Activated naive CD8-positive, alpha-beta T cell treated with anti-CD3 and anti-CD28 coated beads, Interleukin-2, amount 50 U/mL, for 24 hours (primary cell): ENCODE measurements at regions not wholly inside any gene's neighbourhood (a gene's known extent, or its start where the extent isn't known, plus 50 kb on each side); places are given as distances from the start of the nearest gene placed in this dataset.

ENCODE experiments used
- ATAC-seq: fragments of 150-1000 bp; cut with Tn5 transposase; one replicate; pipeline ENCODE4 v1.10.0; 2021
- DNase-seq: peaks from one replicate; pipeline ENCODE4 v3.0.0; 2021
- H3K27ac Mint-ChIP-seq: one replicate; pipeline ENCODE4 v1.8.0; 2021; ENCODE audit warnings: mild to moderate bottlenecking, mixed read lengths
- H3K27me3 Mint-ChIP-seq: one replicate; pipeline ENCODE4 v1.8.0; 2021; ENCODE audit warnings: mixed read lengths
- H3K36me3 Mint-ChIP-seq: one replicate; pipeline ENCODE4 v1.8.0; 2021; ENCODE audit warnings: low read depth, mixed read lengths
- H3K4me1 Mint-ChIP-seq: one replicate; pipeline ENCODE4 v1.8.0; 2021; ENCODE audit warnings: mixed read lengths
- H3K4me3 Mint-ChIP-seq: one replicate; pipeline ENCODE4 v1.8.0; 2021; ENCODE audit warnings: mild to moderate bottlenecking, moderate library complexity, mixed read lengths
- H3K9me3 Mint-ChIP-seq: one replicate; pipeline ENCODE4 v1.8.0; 2021; ENCODE audit warnings: mixed read lengths

- DNase-seq (no peak), ATAC-seq (no peak)
- no peak overlapping the region for H3K27ac Mint-ChIP-seq
- H3K4me1 Mint-ChIP-seq, result no peaks in the 10 kb centered on the region
- H3K4me3 Mint-ChIP-seq, result no peak overlapping the region
- H3K27me3 Mint-ChIP-seq, result peaks cover 3% of the 10 kb centered on the region
- no peaks in the 10 kb centered on the region for H3K36me3 Mint-ChIP-seq
- H3K9me3 Mint-ChIP-seq, result no peaks in the 10 kb centered on the region
Observed at GRCh38 chr22:47295226-47295901, 532.9 kb downstream of the TBC1D22A start.

GRCh38 chr22:47294576-47294975 is 532.1 kb downstream of the TBC1D22A start:
- no peak for ATAC-seq

GRCh38 chr22:47294222-47294532 is 531.7 kb downstream of the TBC1D22A start:
- DNase-seq (no peak), ATAC-seq (no peak)
- Mint-ChIP-seq H3K36me3 (no peaks in the 10 kb centered on the region), H3K4me3 (no peak overlapping the region), H3K27ac (no peak overlapping the region), H3K27me3 (peaks cover 3% of the 10 kb centered on the region), H3K9me3 (no peaks in the 10 kb centered on the region), H3K4me1 (no peaks in the 10 kb centered on the region)

More at GRCh38 chr22:47294576-47294975, 532.1 kb downstream of the TBC1D22A start:
- H3K4me1 Mint-ChIP-seq, result no peaks in the 10 kb centered on the region
- no peaks in the 10 kb centered on the region for H3K9me3 Mint-ChIP-seq
- no peak for DNase-seq
- H3K36me3 Mint-ChIP-seq, result no peaks in the 10 kb centered on the region
- H3K27ac Mint-ChIP-seq, result no peak overlapping the region
- no peak overlapping the region for H3K4me3 Mint-ChIP-seq
- peaks cover 3% of the 10 kb centered on the region for H3K27me3 Mint-ChIP-seq

DNA sequence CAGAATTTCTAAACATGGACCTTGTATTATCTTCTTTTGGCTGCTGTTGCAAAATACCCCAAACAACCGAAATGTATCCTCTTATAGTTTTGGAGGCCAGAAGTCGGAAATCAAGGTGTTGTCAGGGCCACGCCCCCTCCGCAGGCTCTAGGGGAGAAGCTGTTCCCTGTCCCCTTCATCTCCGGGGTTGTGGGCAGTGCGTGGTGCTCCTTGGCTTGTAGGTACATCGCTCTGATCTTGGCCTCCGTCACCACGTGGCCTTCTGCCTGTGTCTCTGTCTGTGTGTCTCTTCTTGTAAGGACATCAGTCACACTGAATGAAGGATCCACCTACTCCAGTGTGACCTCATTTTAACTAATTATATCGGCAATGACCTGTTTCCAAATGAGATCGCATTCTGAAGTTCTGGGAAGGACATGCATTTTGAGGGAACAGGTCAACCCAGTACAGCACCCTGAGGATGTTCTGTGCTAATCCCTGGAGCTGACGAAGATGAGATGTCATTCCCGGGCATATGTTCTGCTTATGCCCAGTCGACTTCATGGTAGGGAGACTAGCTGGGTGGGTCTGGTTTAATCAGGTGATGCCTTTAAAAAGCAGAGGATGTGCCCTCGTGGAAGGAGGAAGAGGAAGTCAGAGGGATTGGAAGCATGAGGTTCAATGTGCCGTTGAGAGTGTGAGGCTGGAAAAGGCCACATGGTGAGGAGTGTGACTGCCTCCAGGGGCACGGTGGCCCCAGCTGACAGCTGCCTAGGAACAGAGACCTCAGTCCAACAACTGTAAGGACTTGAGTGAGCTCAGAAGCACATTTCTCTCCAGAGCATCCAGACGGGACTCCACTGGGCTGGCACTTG is 531.1 kb downstream of the TBC1D22A start:
- H3K36me3 Mint-ChIP-seq, result no peaks in the 10 kb centered on the region
- no peak overlapping the region for H3K4me3 Mint-ChIP-seq
- H3K27me3 Mint-ChIP-seq, result peaks cover 3% of the 10 kb centered on the region
- DNase-seq, result no peak
- no peak overlapping the region for H3K27ac Mint-ChIP-seq
- ATAC-seq, result no peak
- no peaks in the 10 kb centered on the region for H3K4me1 Mint-ChIP-seq
- H3K9me3 Mint-ChIP-seq, result no peaks in the 10 kb centered on the region

DNA sequence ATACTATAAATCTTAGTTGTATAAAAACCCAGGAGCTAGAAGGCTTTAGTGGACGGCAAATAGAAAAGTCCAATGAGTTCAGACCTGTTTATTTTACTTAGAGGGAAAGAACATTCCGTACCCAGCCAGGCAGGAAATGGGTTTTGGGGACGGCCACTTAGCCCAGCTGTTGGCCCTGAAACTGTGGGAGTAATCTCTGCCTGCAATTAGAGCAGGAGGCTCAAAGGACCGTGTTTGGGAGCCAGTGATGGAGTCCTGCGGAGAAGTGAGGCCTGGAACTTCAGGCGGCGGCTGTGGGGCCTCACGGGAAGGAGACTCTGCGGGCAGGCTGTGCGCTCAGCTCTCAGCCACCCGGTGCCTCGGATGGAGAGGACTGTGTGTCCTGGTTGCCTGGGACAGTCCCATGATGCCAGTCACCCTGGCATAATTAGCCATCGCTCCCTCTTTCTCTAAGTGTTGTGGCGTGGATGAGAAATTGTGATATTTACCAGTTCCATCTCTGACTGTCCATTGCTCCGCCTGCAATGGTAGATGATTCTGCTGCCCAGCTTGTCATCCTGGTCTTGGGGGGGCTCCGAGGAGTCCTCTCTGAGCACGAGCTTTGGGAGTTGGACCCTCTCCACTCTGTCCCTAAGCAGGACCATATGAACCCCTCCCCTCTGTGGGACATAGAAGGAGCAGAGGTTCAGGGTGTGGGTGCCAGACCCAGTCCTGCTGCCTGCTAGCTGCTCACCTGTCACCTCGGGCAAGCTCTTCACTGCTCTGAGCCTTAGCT is 530.3 kb downstream of the TBC1D22A start:
- H3K9me3 Mint-ChIP-seq, result no peaks in the 10 kb centered on the region

DNA sequence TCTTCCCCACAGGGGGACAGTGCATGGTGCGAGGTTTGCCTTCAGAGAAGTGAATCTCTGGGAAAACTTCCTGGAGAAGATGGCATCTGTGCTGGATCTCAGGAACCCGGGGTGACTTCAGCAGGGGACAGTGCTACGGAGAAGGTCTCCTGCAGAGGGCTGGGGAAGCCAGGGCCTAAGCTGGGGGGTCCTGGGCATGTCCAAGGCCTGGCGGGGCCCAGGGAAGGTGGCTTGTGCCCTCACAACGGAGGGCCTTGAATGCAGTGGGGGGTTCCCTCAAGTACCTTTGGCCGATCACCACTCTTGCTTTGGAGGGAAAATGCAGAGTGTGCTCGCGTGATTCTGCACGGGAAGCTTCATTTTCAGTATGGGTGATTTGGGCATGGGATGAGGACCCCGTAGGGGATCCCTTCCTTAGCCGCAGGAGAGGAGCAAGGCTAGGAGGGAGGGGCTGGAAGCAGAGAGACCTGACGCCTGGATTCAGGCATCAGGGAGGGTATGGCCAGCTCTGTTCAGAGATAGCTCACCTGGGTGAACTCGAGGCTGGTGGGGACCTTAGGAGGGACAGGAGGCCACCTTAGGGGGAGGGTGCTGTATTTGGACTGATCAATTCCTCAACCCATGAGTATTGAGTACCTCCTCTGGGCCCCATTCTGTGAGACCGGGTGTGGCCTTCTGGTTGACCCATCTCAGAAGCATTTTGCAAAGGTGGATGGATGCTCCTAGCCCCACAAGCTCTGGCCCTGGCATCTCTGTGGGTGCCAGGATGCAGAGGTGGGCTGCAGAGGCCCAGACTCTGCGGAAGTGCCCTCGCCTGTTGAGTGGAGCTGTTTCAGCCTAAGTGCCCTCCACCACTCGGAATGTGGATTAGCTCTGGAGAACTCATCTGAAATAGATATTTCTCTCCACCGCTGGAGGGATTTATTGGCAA is 529.4 kb downstream of the TBC1D22A start:
- no peak for DNase-seq
- H3K4me1 Mint-ChIP-seq, result no peaks in the 10 kb centered on the region
- no peak for ATAC-seq
- no peaks in the 10 kb centered on the region for H3K9me3 Mint-ChIP-seq
- no peak overlapping the region for H3K27ac Mint-ChIP-seq
- H3K4me3 Mint-ChIP-seq, result no peak overlapping the region
- no peaks in the 10 kb centered on the region for H3K36me3 Mint-ChIP-seq
- H3K27me3 Mint-ChIP-seq, result peaks cover 3% of the 10 kb centered on the region

More for the DNA sequence above, 530.3 kb downstream of the TBC1D22A start:
- no peak for ATAC-seq
- Mint-ChIP-seq H3K36me3 (no peaks in the 10 kb centered on the region), H3K4me1 (no peaks in the 10 kb centered on the region), H3K27ac (no peak overlapping the region), H3K27me3 (peaks cover 3% of the 10 kb centered on the region), H3K4me3 (no peak overlapping the region)
- no peak for DNase-seq

GRCh38 chr22:47290706-47291430 is 528.4 kb downstream of the TBC1D22A start:
- Mint-ChIP-seq H3K9me3 (no peaks in the 10 kb centered on the region), H3K27ac (no peak overlapping the region), H3K27me3 (peaks cover 3% of the 10 kb centered on the region), H3K4me1 (no peaks in the 10 kb centered on the region), H3K4me3 (no peak overlapping the region), H3K36me3 (no peaks in the 10 kb centered on the region)
- ATAC-seq (no peak), DNase-seq (no peak)

GRCh38 chr22:47289336-47289985 is 527.0 kb downstream of the TBC1D22A start:
- ATAC-seq, result no peak
- Mint-ChIP-seq H3K4me1 (no peaks in the 10 kb centered on the region), H3K4me3 (no peak overlapping the region), H3K27ac (no peak overlapping the region), H3K9me3 (no peaks in the 10 kb centered on the region), H3K27me3 (peaks cover under 1% of the 10 kb centered on the region), H3K36me3 (no peaks in the 10 kb centered on the region)
- DNase-seq, result no peak

DNA sequence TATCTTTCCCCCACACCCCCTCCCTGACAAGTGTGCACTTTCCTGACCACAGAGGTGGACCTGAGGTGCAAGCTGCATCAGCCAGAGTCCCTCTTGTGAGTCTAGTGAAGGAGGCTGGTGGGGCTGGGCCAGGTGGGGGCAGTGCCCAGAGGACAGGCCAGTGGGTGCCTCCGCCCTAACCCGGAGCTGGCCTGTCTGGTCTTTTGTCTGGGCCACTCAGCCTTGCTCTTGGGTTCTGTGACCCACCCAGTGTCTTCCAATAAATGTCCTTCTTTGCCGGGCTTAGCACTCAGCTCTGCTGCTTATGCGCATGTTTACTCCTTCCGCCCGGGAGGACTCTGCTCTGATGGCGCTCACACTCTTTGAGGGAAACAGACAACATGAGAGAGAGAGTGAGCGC is 526.2 kb downstream of the TBC1D22A start:
- Mint-ChIP-seq H3K4me3 (no peak overlapping the region), H3K36me3 (no peaks in the 10 kb centered on the region), H3K27me3 (no peaks in the 10 kb centered on the region), H3K9me3 (no peaks in the 10 kb centered on the region), H3K4me1 (no peaks in the 10 kb centered on the region), H3K27ac (no peak overlapping the region)
- no peak for ATAC-seq
- no peak for DNase-seq

DNA sequence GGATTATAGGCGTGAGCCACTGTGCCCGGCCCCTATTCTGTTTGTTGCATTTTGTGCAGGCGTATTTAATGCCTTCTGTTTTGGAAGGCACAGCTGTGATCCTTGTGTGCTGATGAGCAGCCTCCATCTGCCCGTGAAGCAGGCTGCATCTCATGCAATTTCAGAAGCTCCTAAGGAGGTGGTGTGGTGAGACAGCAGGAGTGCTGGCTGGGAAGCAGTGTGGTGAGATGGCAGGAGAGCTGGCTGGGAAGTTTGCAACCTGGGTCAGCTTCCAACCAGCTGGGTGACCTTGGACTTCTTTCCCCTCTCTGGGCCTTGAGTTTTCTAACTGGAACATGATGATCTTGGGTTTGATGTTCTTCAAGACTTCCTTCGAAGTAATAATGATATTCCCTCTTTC is 525.1 kb downstream of the TBC1D22A start:
- Mint-ChIP-seq H3K27me3 (no peaks in the 10 kb centered on the region), H3K27ac (no peak overlapping the region), H3K4me1 (no peaks in the 10 kb centered on the region), H3K9me3 (no peaks in the 10 kb centered on the region), H3K4me3 (no peak overlapping the region), H3K36me3 (no peaks in the 10 kb centered on the region)
- DNase-seq, result no peak
- ATAC-seq, result no peak

GRCh38 chr22:47286590-47286989 is 524.1 kb downstream of the TBC1D22A start:
- DNase-seq (no peak), ATAC-seq (no peak)
- H3K4me1 Mint-ChIP-seq, result no peaks in the 10 kb centered on the region
- H3K27ac Mint-ChIP-seq, result no peak overlapping the region
- no peaks in the 10 kb centered on the region for H3K36me3 Mint-ChIP-seq
- H3K27me3 Mint-ChIP-seq, result no peaks in the 10 kb centered on the region
- H3K4me3 Mint-ChIP-seq, result no peak overlapping the region
- no peaks in the 10 kb centered on the region for H3K9me3 Mint-ChIP-seq

- DNase-seq (no peak), ATAC-seq (no peak)
- no peak overlapping the region for H3K4me3 Mint-ChIP-seq
- H3K4me1 Mint-ChIP-seq, result no peaks in the 10 kb centered on the region
- H3K27me3 Mint-ChIP-seq, result no peaks in the 10 kb centered on the region
- H3K9me3 Mint-ChIP-seq, result no peaks in the 10 kb centered on the region
- no peak overlapping the region for H3K27ac Mint-ChIP-seq
- no peaks in the 10 kb centered on the region for H3K36me3 Mint-ChIP-seq
Observed at GRCh38 chr22:47285981-47286380, 523.5 kb downstream of the TBC1D22A start.

DNA sequence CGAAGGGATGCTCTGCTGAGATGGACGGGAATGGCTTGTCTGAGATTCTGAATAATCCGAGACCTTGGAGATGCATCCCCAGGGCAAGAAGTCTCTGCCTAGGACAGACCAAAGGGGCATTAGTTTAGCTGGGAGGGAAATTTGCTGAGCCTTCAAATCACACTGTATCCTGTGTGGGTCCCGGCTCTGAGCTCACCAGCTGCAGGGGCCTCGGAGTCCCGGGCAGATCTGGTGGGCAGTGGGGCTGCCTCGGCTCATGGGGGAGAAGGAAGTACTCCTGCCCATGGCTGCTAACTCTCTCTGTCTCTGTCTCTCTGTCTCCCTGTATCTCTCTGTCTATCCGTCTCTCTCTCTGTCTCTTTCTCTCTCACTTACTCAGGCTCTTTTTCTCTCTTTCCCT is 522.4 kb downstream of the TBC1D22A start:
- Mint-ChIP-seq H3K27ac (no peak overlapping the region), H3K36me3 (no peaks in the 10 kb centered on the region), H3K9me3 (no peaks in the 10 kb centered on the region), H3K4me3 (no peak overlapping the region), H3K4me1 (no peaks in the 10 kb centered on the region), H3K27me3 (no peaks in the 10 kb centered on the region)
- ATAC-seq (no peak), DNase-seq (no peak)
